ENCODE measurements at regions not wholly inside any gene's neighbourhood (a gene's known extent, or its start where the extent isn't known, plus 50 kb on each side); places are given as distances from the start of the nearest gene placed in this dataset.

- no peak for DNase-seq
Observed at GRCh38 chr14:23804817-23805216, 148.8 kb upstream of the DHRS4 start.

GRCh38 chr14:23805761-23806160 lies 147.8 kb upstream of the DHRS4 start:
- no peaks in the 10 kb centered on the region for H3K27me3 ChIP-seq

More at GRCh38 chr14:23804817-23805216, 148.8 kb upstream of the DHRS4 start:
- H3K27ac ChIP-seq, result no peak overlapping the region
- no peak for ATAC-seq
- no peaks in the 10 kb centered on the region for H3K36me3 ChIP-seq
- no peaks in the 10 kb centered on the region for H3K9me3 ChIP-seq
- H3K27me3 ChIP-seq, result no peaks in the 10 kb centered on the region
- in situ Hi-C loops (cut with MboI; ENCODE audit: low sequenced_read_pairs in 4 of 4) (no loop called here), intact Hi-C loops (cut with DNase I; ENCODE audit: low total_unique reads) (no loop called here)
- TF ChIP-seq POLR2A (IDR thresholded peaks at IDR 0.05) (no peak), CTCF (IDR thresholded peaks at IDR 0.05 in 4 of 5, conservative IDR thresholded peaks at IDR 0.05 in 1 of 5) (no peak)
- no peak overlapping the region for H3K4me3 ChIP-seq
- no peaks in the 10 kb centered on the region for H3K4me1 ChIP-seq

GRCh38 chr14:23814527-23815256 lies 138.9 kb upstream of the DHRS4 start:
- Histone ChIP-seq H3K27me3 (no peaks in the 10 kb centered on the region), H3K36me3 (no peaks in the 10 kb centered on the region), H3K4me1 (no peaks in the 10 kb centered on the region), H3K4me3 (no peak overlapping the region), H3K27ac (no peak overlapping the region), H3K9me3 (no peaks in the 10 kb centered on the region)
- no peak for ATAC-seq
- in situ Hi-C loops (cut with MboI; ENCODE audit: low sequenced_read_pairs in 4 of 4) (no loop called here), intact Hi-C loops (cut with DNase I; ENCODE audit: low total_unique reads) (no loop called here)
- no peak for DNase-seq
- no peak for TF ChIP-seq POLR2A (IDR thresholded peaks at IDR 0.05)
- no peak for TF ChIP-seq CTCF (IDR thresholded peaks at IDR 0.05 in 4 of 5, conservative IDR thresholded peaks at IDR 0.05 in 1 of 5)

More at GRCh38 chr14:23805761-23806160, 147.8 kb upstream of the DHRS4 start:
- no peak for TF ChIP-seq POLR2A (IDR thresholded peaks at IDR 0.05)
- TF ChIP-seq CTCF (IDR thresholded peaks at IDR 0.05 in 4 of 5, conservative IDR thresholded peaks at IDR 0.05 in 1 of 5), result no peak
- no peak overlapping the region for H3K27ac ChIP-seq
- in situ Hi-C loops (cut with MboI; ENCODE audit: low sequenced_read_pairs in 4 of 4) (no loop called here), intact Hi-C loops (cut with DNase I; ENCODE audit: low total_unique reads) (no loop called here)
- ATAC-seq, result no peak
- no peaks in the 10 kb centered on the region for H3K9me3 ChIP-seq
- H3K4me3 ChIP-seq, result no peak overlapping the region
- DNase-seq, result no peak
- H3K36me3 ChIP-seq, result no peaks in the 10 kb centered on the region
- no peaks in the 10 kb centered on the region for H3K4me1 ChIP-seq

GRCh38 chr14:23816371-23816770 lies 137.2 kb upstream of the DHRS4 start:
- in situ Hi-C loops (cut with MboI; ENCODE audit: low sequenced_read_pairs in 4 of 4) (no loop called here), intact Hi-C loops (cut with DNase I; ENCODE audit: low total_unique reads) (no loop called here)
- Histone ChIP-seq H3K4me3 (no peak overlapping the region), H3K9me3 (no peaks in the 10 kb centered on the region), H3K36me3 (no peaks in the 10 kb centered on the region), H3K27me3 (no peaks in the 10 kb centered on the region), H3K4me1 (no peaks in the 10 kb centered on the region), H3K27ac (no peak overlapping the region)
- no peak for TF ChIP-seq CTCF (IDR thresholded peaks at IDR 0.05 in 4 of 5, conservative IDR thresholded peaks at IDR 0.05 in 1 of 5)
- TF ChIP-seq POLR2A (IDR thresholded peaks at IDR 0.05), result no peak
- no peak for DNase-seq
- no peak for ATAC-seq
